ENCODE measurements at regions not wholly inside any gene's neighbourhood (a gene's known extent, or its start where the extent isn't known, plus 50 kb on each side); places are given as distances from the start of the nearest gene placed in this dataset.

GRCh38 chr2:150620416-150620815, 132.9 kb upstream of the RND3 start:
- TF ChIP-seq CTCF (IDR thresholded peaks at IDR 0.05) (no peak), POLR2AphosphoS5 (IDR thresholded peaks at IDR 0.05) (no peak), POLR2A (IDR thresholded peaks at IDR 0.05) (no peak)

All from prostate gland (tissue), 2 donors.